CD4-positive, alpha-beta T cell treated with Interleukin-4 for 1 hour (primary cell): ENCODE measurements at regions not wholly inside any gene's neighbourhood (a gene's known extent, or its start where the extent isn't known, plus 50 kb on each side); places are given as distances from the start of the nearest gene placed in this dataset.

Experiments used
- DNase-seq, 2 donors: peaks; one replicate each; pipeline ENCODE4 v3.0.0-alpha.2; 2020 to 2022

DNA sequence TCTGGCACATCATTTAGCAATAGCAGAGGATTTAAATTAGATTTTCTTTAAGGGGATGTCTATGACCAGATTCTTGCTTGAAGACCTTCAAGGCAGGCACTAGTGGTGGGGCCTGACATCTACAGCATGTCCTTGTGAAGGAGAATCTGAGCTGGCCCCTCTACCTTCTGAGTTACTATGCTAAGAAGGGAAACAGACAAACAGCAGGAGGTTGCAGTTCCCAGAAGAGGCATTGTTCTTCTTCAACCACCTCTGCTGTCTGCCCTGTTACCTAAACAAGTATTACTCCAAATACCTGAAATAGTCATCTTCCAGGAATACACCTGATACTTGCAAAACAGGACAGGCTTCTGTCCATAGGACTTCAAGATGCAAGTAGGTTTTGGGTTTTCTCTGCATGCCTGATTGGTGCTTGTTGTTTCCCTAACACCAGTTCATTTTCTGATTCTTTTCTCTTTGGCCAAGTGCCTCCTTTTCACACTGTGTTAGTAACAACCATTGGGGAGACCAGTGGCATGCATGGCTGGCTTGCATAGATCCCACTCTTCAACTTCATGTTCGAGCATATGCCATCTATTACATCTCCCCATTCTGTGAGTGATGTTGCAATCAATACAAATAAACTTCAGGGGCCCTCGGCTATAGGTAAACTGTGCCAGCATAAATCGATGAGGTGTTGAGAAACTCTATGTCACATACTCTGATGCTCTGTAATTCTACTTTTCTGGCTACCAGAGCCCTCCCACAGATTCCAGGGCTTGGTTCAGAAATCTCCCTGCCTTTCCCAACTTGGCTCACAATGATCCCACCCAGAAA lies 93.0 kb upstream of the DUSP10 start:
- DNase-seq = no peak

DNA sequence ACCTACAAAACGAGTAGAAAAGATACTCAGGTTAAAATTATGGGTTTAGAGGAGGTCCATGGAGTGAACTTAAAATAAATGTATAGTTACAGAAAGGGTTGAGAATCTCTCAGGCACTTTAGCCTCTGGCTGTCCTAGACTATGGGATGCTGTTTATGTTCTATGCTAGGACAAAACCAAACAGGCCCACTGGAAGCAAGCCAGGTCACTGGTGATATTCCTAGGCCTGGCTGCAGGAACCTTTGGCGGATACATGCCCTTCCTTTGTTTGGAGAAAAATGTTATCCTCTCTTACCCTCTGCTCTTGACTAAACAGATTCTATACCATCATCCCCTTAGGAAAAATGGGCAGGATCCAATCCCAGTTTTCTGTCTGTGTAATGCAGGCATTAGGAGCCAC lies 90.7 kb upstream of the DUSP10 start:
- DNase-seq = no peak

DNA sequence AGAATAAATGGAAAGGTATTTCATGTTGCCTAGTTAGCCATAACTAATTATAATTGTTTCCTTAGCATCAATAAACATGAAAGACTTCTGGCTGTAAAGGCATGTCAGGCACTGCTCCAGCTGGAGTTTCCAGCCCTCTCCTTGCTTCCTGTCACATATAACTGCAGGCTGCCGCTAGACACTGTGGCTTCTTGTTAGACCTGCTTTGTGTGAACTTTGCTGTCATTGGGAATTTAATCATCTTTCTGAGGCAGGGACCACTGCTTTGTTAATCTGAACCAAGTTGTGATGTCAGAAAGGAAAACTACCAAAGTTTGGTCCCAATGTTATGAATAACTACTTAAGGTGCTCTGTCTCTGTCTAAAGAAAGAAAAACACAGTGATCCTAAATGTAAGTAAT lies 90.3 kb upstream of the DUSP10 start:
- no peak for DNase-seq

DNA sequence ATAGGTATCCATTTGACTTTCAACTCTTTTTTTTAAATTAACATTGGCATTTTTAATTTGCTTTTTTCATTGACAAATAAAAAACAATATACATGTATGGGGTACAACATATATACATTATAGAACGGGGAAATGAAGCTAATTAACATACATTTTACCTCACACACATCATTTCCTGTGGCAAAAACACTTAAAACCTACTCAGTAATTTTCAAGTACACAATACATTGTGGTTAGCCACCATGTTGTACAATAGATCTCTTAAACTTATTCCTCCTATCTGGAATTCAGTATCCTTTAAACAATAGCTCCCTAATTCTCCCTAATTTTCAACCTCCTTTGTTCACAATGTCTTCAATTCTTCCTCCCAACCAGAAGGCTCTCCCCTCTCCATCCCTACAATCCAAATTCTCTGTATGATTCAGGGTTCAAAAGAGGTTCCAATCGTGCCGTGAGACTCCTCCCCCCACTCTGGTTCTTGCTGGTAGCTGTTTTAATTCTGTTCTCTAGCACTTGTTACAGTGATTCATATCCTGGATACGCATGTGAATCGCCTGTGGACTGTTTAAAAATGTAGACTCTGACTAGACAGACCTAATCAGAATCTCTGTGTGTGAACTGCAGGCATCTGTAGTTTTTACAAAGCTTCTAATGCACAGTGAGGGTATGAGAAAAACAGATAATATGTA lies 87.6 kb upstream of the DUSP10 start:
- peak; percentile 39 to 68 for DNase-seq

DNA sequence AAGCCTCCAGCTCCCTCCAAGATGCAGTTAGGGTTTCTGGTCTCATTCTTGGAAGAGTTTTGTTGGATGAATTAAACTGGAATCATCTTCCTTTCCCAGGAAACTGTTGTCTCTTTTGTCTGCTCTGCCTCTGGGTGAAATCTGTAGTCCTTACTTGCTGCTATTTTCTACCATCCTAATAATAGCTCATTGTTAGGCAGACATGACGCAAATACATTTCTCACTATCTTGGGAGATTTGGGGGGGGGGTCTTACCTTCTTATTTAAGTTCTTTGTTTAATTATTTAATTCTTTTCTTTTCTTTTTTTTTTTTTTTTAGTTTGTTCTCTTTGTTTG lies 85.4 kb upstream of the DUSP10 start:
- DNase-seq = no peak

DNA sequence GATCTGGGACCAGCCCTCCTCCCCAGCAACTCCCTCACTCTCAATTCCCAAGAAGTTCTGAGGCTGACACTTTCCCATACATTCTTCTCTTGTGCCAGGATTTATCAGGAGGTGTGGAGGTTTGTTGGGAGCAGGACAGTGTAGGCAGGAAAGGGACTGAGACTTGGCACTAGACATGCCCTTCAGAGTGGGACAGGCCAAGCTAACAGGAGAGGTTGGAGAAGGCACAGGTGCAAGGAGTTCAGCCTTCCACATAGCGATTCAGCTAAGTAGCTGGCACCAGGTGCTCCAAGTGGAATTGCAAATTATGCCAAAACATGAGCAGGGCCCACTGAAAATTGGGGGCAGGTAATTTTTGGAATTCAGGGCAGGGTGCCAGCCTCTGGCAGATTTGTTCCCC lies 83.0 kb upstream of the DUSP10 start:
- DNase-seq = no peak

DNA sequence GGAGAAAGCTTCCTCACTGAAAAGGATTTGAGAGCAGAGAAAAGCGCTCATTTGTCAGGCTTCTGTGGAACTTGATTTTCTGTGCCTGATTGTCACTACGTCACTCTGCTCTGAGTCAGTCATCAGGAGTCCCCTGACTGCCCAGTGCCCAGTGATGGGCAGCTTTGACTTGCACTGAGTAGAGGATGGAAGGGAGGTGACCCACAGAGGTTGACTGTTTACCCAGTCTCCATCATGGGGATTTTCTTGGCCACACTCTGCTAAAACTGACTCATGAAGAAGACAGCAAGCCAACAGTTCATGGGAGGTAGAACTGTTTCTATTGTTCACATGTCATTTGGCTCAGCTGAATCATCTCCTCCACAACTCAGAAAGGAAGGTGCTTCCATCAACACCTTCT lies 82.1 kb upstream of the DUSP10 start:
- DNase-seq = no peak

DNA sequence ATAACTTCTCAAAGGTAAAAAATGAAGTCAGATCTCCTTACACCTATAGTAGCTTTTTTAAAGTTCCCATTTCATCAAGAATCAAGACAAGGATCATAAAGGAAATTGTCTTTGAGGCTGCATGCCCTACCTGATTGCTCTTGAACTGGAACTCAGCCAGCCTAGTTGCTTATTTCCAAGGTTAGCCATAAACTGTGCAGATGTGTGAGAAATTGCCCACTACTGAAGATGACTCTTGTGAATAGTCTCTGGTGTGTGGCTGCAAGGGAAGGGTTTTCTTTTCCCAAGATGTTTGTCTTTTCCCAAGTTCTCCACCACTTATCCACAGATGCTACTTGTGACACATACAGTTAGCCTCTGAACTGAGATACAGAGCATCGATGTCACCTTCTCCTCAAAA lies 81.7 kb upstream of the DUSP10 start:
- no peak for DNase-seq

DNA sequence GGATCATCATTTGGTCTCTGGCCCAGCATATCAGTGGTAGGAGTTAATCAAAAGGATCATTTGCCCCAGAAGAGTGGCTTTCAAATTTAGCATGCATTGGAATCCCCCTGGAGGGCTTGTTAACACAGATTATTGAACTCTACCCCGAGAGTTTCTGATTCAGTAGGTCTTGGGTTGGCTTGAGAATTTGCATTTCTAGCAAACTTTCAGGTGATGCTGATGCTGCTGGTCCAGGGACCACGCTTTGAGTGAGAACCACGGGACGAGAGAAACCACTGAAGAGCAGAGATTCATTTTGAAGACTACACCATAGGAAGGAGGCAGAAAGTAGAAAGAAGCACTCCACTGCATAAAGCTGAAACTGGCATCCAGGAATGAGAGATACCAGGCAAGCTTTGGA lies 81.3 kb upstream of the DUSP10 start:
- DNase-seq = no peak

DNA sequence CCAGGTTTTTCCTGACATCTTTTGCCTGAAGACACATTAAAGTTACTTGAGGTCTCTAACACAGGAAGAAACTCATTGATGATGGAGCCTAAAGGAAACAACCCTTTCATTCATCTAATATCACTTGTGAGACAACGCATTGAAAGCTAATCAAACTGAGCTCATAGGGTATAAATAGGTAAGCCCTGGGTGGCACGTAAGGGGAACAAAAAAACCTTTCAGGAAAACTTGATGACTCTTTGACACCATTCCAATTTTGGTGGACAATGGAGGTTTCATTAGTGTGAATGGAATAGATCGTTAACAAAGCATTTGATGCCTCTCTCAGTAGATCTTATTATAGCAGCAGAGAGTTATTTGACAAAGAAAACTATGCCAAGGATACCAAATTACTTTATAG lies 80.7 kb upstream of the DUSP10 start:
- no peak for DNase-seq

DNA sequence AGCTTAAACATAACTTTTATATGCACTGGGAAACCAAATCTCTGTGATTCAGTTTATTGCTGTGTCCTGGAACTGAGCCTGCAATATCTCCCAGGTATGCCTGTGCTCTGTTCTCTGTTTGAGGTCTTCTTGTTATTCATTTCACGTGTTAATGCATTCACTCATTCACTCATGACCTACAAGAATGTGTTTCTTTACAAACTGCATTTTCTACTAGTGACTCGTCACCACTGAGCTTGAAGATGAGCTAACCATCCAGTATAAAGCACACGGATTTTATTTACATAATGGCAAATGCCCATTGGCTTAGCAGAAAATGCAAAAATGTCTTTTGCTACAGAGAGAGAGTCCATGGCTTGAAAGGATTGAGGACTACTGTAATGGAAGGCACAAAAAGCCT lies 75.0 kb upstream of the DUSP10 start:
- DNase-seq = no peak

DNA sequence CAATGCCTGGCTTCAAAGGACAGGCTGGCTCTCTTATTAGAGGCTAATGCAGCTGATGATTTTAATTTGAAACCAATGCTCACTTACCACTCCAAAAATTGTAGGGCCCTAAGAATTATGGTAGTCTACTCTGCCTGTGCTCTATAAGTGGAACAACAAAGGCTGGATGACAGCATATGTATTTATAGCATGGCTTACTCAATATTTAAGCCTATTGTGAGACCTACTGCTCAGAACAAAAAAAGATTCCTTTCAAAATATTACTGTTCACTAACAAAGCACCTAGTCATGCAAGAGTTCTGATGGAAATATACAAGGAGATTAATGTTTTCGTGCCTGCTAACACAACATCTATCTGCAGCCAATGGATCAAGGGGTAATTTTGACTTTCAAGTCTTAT lies 73.8 kb upstream of the DUSP10 start:
- DNase-seq = no peak

DNA sequence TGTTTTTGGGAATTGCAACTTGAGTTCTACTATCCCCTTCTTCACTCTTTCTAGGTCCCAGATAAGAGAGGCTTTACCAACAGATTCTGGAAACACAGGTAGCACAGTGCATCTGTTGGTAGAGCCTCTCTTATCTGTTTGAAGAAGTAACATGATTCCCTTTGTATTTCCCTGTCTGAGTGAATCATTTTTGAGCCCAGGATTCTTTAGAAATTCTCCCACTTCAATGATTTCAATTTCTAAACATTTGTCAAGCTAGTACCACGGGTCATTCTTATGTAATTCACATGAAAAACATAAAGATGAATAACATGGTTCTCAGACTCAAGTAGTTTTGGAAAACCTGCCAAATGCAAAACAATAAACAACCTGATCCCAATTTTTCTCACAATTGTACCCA lies 72.0 kb upstream of the DUSP10 start:
- no peak for DNase-seq

DNA sequence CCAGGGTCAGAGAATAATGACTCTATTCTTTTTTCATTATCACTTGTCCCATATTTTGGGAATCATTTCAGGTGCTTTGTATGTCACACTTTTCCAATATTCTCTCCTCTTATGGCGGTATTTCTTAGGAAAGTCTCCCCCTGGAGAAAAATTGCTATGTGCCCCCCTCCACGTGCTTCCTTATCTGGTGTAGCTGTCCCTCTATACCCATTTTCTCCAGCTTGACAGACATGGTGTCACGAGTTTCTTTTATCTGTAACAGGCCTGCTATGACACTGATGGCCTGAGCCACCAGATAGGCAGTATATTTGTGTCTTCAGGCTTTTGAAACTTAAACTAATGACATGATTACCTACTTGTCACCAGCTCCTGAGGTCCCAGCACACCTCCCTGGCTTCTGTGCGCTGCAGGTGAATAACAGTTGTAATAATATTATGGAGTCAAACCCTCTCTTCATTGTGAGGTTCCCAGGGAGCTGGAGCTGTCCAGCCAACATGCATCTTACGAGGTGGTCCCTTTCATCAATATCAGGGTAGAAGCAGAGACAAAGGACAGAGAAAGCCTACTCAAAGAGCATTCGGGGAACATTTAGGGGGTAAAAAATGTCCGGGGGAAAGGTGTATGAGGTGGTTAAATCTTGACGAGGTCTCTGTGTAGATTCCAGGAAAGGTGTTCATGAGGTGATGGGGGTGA lies 71.2 kb upstream of the DUSP10 start:
- DNase-seq = no peak

DNA sequence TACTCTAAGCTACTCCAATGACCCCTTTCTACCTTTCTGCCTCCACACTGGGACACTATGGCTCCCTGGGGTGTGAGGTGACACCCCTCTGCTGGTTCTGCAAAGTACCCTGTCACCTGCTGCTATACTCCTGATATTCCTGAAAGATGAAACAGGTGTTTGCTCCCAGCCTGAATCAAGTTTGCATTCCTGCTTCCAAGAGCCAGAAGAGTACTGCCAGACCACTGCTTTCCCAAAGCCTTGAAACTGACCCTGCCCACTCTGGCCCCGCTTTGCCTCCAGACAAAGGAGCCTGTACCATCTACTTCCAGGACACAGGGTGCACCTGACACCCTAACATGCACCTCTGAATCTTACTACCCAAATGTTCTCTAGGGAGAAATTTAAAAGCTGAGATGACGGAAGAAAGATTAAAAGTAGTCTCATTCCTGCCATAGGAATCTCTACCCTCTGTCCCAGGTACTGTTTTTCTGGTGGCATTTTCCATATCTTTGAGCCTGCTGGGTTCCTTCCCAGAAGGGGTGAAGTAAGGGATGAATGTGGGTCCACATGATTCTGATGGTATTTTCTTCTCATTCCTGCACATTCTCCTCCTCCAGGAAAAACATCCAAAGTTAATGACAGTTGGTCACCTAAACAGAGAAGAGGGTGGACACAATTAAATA lies 70.3 kb upstream of the DUSP10 start:
- no peak for DNase-seq

DNA sequence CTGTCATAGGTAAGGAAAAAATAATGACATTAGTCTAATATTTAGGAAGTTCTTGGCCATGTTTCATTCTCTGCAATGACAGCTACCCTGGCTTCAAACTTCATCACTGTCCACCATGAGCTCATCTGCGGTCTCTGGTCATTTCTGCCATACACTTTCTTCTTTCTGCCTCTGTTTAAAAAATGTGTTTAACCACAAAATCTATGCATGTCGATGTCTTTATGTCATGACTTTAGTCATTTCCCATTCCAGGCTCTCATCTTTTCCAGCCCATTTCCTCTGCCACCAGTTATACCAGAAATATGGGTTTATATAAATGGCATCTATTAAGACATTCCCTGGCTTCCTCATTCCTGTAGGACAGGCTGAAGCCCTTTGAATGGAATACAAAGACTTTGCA lies 68.5 kb upstream of the DUSP10 start:
- DNase-seq = no peak

DNA sequence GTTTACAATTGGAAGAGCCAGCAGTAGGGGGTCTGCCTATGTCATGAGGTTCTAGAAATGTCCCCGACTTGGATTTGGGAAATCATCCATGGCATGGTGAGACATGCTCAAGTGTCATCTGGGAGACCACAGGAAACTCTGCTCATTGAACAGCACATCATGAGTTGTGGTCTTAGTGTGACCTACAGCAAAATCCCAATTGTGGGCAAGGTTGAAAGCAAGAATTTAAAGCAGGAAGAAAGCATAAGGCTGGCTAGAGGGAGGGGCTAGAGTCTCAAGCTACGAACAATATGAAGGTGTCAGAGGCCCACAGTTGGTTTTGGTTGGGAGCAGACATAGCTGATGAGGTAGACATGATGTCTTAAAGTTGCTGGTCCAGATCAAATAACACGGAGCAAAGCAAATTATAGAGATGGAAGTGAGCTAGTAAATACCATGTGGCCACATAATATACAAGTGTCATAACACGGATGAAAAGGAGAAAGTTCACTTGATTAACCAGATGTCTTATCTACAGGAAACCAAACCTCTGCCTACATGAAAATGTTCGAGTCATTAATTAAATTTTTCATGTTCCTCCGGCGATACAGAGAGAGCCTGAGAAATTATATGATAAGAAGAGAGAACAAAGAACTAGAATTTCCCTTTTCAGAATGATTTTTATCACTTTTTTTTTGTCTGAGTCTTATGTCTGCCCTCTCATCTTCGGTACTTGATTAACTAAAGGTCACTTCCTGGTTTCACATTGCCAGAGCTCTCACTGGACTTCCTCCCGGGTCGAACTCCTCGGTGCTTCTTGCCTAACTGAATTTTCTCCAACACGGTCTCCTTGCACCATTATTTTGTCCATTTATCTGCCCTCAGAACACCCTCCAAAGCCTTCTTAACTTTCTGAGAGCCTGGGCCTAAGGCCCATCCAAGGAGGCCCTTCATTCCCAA lies 67.5 kb upstream of the DUSP10 start:
- DNase-seq = peak in 1 of 2 donors; percentile 12

DNA sequence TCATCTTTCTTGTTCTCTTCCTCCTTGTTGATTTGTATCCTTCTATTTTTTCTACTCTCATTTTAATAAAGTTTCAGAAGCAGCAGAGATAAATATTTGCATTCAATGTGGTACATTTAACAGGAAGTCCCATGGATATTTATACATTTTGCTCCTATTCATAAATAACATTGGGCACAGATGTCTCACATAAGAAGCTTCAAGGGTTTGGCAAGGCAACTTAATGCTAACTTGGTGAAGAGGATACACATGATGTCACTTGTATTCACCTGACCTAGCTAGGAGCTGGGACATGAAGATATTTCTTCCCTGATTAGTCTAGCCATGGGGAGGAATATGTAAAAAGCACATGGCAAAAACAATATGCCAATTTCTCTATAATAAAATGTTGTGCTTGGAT lies 65.1 kb upstream of the DUSP10 start:
- no peak for DNase-seq

DNA sequence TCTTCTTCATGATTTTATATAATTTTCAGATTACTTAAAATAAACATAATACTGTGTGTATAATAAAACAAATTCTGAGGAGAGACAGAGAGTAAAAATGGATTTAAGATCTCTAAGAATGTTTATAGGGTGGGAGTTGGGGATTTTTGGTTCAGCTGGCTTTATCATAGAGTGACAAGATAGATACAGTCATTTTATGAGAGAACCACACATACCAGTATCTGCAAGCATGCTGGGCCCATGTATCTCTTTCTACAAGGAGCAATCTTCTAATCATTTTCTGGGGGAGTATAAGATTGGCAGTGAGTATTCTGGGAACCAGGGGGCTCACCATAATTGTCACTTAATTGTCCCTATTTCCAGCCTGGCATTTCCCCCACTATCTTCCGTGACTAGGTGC lies 64.3 kb upstream of the DUSP10 start:
- DNase-seq = no peak

DNA sequence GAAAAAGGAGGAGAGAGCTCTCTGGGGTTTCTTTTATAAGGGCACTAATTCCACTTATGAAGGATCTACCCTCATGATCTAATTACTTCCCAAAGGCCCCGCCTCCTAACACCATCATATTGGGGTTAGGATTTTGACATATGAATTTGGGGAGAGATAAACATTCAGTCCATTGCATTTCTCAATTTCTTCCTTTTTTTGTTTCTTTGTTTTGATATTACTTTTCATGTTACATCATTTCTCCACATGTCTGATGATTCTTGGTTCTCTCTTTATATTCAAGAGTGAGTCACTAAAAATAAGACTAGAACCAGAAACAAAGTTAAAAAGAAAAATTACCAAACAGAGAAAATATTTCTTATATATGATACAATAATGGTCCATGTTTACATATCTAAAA lies 63.2 kb upstream of the DUSP10 start:
- DNase-seq = no peak

DNA sequence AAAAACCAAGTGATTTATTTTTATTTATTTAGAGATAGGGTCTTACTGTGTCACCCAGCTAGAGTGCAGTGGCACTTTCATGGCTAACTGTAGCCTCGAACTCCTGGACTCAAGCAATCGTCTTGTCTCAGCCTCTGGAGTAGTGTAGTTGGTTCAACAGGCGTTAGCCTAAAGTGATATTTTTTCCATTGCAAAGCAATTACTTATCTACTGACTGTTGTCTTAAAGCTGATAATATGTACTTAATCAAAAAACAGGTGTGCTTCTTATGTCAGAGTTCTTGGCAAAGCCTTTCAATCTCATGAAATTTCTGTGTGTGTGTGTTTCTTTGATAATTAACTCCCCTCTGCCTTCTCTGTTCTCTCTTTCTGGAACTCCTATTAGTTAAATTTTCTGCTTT lies 62.4 kb upstream of the DUSP10 start:
- no peak for DNase-seq

DNA sequence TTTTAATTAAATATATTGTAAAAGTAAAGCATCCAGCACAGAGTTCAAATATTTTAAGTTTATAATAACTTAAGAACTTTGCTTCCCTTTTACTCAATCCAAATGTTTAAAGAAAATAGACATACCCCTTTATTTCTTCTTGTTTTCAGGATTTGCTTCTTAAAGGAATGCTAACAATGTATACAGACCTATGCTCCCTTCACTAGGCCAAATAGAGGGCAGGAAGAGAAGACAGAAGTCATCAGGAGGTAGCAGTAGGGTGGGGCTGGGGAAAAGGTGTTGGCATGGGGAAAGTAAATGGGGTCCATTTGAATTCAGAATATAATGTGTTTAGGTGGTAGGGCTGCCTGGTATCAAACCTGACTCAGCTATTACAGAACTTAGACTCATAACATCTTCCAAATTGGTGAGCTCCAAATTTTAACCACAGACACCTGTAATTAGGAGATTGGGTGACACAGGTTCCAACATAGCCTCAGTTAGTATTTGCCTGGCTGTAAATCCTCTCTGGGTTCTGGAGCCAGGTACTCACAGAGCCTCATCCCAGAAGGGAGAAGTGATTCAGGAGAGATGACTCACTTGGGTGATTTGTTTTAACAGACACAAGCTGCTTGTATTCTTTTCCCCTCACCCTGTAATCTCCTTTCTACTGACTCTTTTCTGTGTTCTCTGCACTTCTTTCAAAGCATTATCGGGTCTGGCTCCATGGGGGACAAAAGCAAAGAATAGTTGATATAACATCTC lies 60.1 kb upstream of the DUSP10 start:
- no peak for DNase-seq
